Astrocyte (in vitro differentiated cells and primary cell): ENCODE measurements at regions not wholly inside any gene's neighbourhood (a gene's known extent, or its start where the extent isn't known, plus 50 kb on each side); places are given as distances from the start of the nearest gene placed in this dataset.
A peak's percentile ranks its signal among the peaks of the same experiment; 100 is the strongest.

Experiments used
- DNase-seq: peaks from one replicate; pipeline ENCODE4 v3.0.0-alpha.2; 2010; ENCODE audit warnings: low read depth
- FAIRE-seq: peaks from 2 replicates; lab custom pipeline; 2011; peaks lifted over from hg19 to GRCh38; lab: Jason Lieb, UNC
- H2AFZ ChIP-seq: 2 replicates; pipeline ENCODE4 v1.6.0; 2012; ENCODE audit warnings: low read depth, low read length, inconsistent platforms
- H3K27ac ChIP-seq: 2 replicates; pipeline ENCODE4 v1.5.1; 2011; ENCODE audit warnings: low read depth, low read length, inconsistent platforms
- H3K27me3 ChIP-seq: 2 replicates; pipeline ENCODE4 v1.6.0; 2011; ENCODE audit warnings: low read length, inconsistent platforms; ENCODE audit not compliant: insufficient read depth
- H3K36me3 ChIP-seq: 2 replicates; pipeline ENCODE4 v1.5.1; 2011; ENCODE audit warnings: low read length, inconsistent platforms; ENCODE audit not compliant: insufficient read depth
- H3K4me1 ChIP-seq: 2 replicates; pipeline ENCODE4 v1.5.1; 2011; ENCODE audit warnings: low read length, inconsistent platforms; ENCODE audit not compliant: insufficient read depth
- H3K4me2 ChIP-seq: 2 replicates; pipeline ENCODE4 v1.6.0; 2012; ENCODE audit warnings: low read length, inconsistent platforms
- H3K4me3 ChIP-seq: 2 replicates; pipeline ENCODE4 v1.5.1; 2011; ENCODE audit warnings: low read depth, mild to moderate bottlenecking, low read length, inconsistent platforms; ENCODE audit not compliant: insufficient read depth
- H3K79me2 ChIP-seq: 2 replicates; pipeline ENCODE4 v1.6.0; 2012; ENCODE audit warnings: mild to moderate bottlenecking, low read length, inconsistent platforms; ENCODE audit not compliant: insufficient read depth
- H3K9ac ChIP-seq: 2 replicates; pipeline ENCODE4 v1.6.0; 2012; ENCODE audit warnings: mild to moderate bottlenecking, low read length, inconsistent platforms
- H3K9me3 ChIP-seq: 2 replicates; pipeline ENCODE4 v1.5.1; 2012; ENCODE audit warnings: low read depth, mild to moderate bottlenecking, low read length, inconsistent platforms; ENCODE audit not compliant: insufficient read depth
- H4K20me1 ChIP-seq: 2 replicates; pipeline ENCODE4 v1.6.0; 2012; ENCODE audit warnings: low read length, inconsistent platforms; ENCODE audit not compliant: insufficient read depth
- H3K27ac Mint-ChIP-seq: one replicate; pipeline ENCODE4 v1.8.0; 2021; ENCODE audit warnings: mild to moderate bottlenecking, mixed read lengths; ENCODE audit not compliant: unreplicated experiment
- H3K27me3 Mint-ChIP-seq: one replicate; pipeline ENCODE4 v1.8.0; 2021; ENCODE audit warnings: low read depth, mixed read lengths; ENCODE audit not compliant: unreplicated experiment
- H3K36me3 Mint-ChIP-seq: one replicate; pipeline ENCODE4 v1.8.0; 2021; ENCODE audit warnings: low read depth, mixed read lengths; ENCODE audit not compliant: unreplicated experiment
- H3K4me1 Mint-ChIP-seq: one replicate; pipeline ENCODE4 v1.8.0; 2021; ENCODE audit warnings: low read depth, mixed read lengths; ENCODE audit not compliant: unreplicated experiment
- H3K4me3 Mint-ChIP-seq: one replicate; pipeline ENCODE4 v1.8.0; 2021; ENCODE audit warnings: mild to moderate bottlenecking, moderate library complexity, mixed read lengths; ENCODE audit not compliant: unreplicated experiment
- H3K9me3 Mint-ChIP-seq: one replicate; pipeline ENCODE4 v1.8.0; 2021; ENCODE audit warnings: mild to moderate bottlenecking, mixed read lengths; ENCODE audit not compliant: unreplicated experiment
- CTCF ChIP-seq: IDR thresholded peaks from 2 replicates; pipeline ENCODE4 v1.5.1; 2011; ENCODE audit warnings: low read depth, mild to moderate bottlenecking, inconsistent platforms, low read length, moderate library complexity; ENCODE audit not compliant: insufficient read depth
- EZH2 ChIP-seq: IDR thresholded peaks from 2 replicates; pipeline ENCODE4 v1.6.1; 2012; ENCODE audit warnings: mild to moderate bottlenecking, low read length, inconsistent platforms; ENCODE audit not compliant: insufficient read depth

GRCh38 chr13:82344867-82345266 is 1537.4 kb downstream of the SLITRK1 start:
- Mint-ChIP-seq H3K27me3 (no peaks in the 10 kb centered on the region), H3K4me1 (no peaks in the 10 kb centered on the region), H3K9me3 (no peaks in the 10 kb centered on the region), H3K4me3 (no peak overlapping the region), H3K27ac (no peak overlapping the region), H3K36me3 (no peaks in the 10 kb centered on the region)
- H3K27ac ChIP-seq, result no peak overlapping the region
- H3K79me2 ChIP-seq, result no peaks in the 10 kb centered on the region
- no peaks in the 10 kb centered on the region for H3K4me1 ChIP-seq
- H2AFZ ChIP-seq, result no peak overlapping the region
- no peak overlapping the region for H3K4me2 ChIP-seq
- no peaks in the 10 kb centered on the region for H4K20me1 ChIP-seq
- no peak overlapping the region for H3K9ac ChIP-seq
- H3K27me3 ChIP-seq, result no peaks in the 10 kb centered on the region
- no peaks in the 10 kb centered on the region for H3K9me3 ChIP-seq
- H3K36me3 ChIP-seq, result no peaks in the 10 kb centered on the region
- no peak for DNase-seq
- no peak overlapping the region for H3K4me3 ChIP-seq
- TF ChIP-seq CTCF (no peak), EZH2 (no peak)
- FAIRE-seq, result no peak

- no peaks in the 10 kb centered on the region for H3K27me3 Mint-ChIP-seq
- no peak for FAIRE-seq
- no peaks in the 10 kb centered on the region for H3K36me3 ChIP-seq
- H4K20me1 ChIP-seq, result no peaks in the 10 kb centered on the region
- no peaks in the 10 kb centered on the region for H3K9me3 ChIP-seq
- H3K4me1 ChIP-seq, result no peaks in the 10 kb centered on the region
- DNase-seq, result no peak
- no peaks in the 10 kb centered on the region for H3K27me3 ChIP-seq
- H3K27ac ChIP-seq, result no peak overlapping the region
- H3K9me3 Mint-ChIP-seq, result no peaks in the 10 kb centered on the region
- H3K36me3 Mint-ChIP-seq, result no peaks in the 10 kb centered on the region
- H3K4me2 ChIP-seq, result no peak overlapping the region
- H3K27ac Mint-ChIP-seq, result no peak overlapping the region
- H3K79me2 ChIP-seq, result no peaks in the 10 kb centered on the region
- H2AFZ ChIP-seq, result no peak overlapping the region
- no peak overlapping the region for H3K4me3 ChIP-seq
- H3K4me3 Mint-ChIP-seq, result no peak overlapping the region
- no peaks in the 10 kb centered on the region for H3K4me1 Mint-ChIP-seq
- H3K9ac ChIP-seq, result no peak overlapping the region
- TF ChIP-seq CTCF (no peak), EZH2 (no peak)
These were observed 1541.2 kb downstream of the SLITRK1 start for GRCh38 chr13:82341116-82341515.

- Mint-ChIP-seq H3K9me3 (no peaks in the 10 kb centered on the region), H3K27ac (no peak overlapping the region), H3K4me3 (no peak overlapping the region), H3K4me1 (no peaks in the 10 kb centered on the region), H3K27me3 (peaks cover 2% of the 10 kb centered on the region), H3K36me3 (no peaks in the 10 kb centered on the region)
- Histone ChIP-seq H3K79me2 (no peaks in the 10 kb centered on the region), H3K27me3 (no peaks in the 10 kb centered on the region), H4K20me1 (no peaks in the 10 kb centered on the region), H3K36me3 (no peaks in the 10 kb centered on the region), H3K27ac (no peak overlapping the region), H3K4me3 (no peak overlapping the region), H3K9ac (no peak overlapping the region), H2AFZ (no peak overlapping the region), H3K9me3 (no peaks in the 10 kb centered on the region), H3K4me2 (no peak overlapping the region), H3K4me1 (no peaks in the 10 kb centered on the region)
- DNase-seq (no peak), FAIRE-seq (no peak)
- no peak for TF ChIP-seq EZH2
- TF ChIP-seq CTCF, result peak; percentile 43
These were observed 1551.8 kb downstream of the SLITRK1 start for GRCh38 chr13:82330499-82330898.
